Natural killer cell (primary cell): ENCODE measurements at regions not wholly inside any gene's neighbourhood (a gene's known extent, or its start where the extent isn't known, plus 50 kb on each side); places are given as distances from the start of the nearest gene placed in this dataset.

Experiments used
- ATAC-seq, 3 donors: fragments of 150-1000 bp in 2 of 3; fragments of 200-7000 bp in 1 of 3; cut with Tn5 transposase; 1 replicate in 1 of 3; 2 replicates in 2 of 3; pipeline ENCODE4 v1.10.0; 2021; ENCODE audit warnings: mild to moderate bottlenecking in 2 of 3, moderate library complexity in 2 of 3
- DNase-seq, 2 donors: peaks; one replicate each; pipeline versions ENCODE4 v3.0.0 to v3.0.0-alpha.2; 2013 to 2021; ENCODE audit warnings: mixed read lengths in 1 of 2
- H3K27ac ChIP-seq: one replicate; pipeline ENCODE4 v1.5.1; 2013; ENCODE audit warnings: mild to moderate bottlenecking, low read length
- H3K27me3 ChIP-seq: one replicate; pipeline ENCODE4 v1.6.1; 2013; ENCODE audit warnings: low read length; ENCODE audit not compliant: control insufficient read depth, insufficient read depth
- H3K36me3 ChIP-seq: one replicate; pipeline ENCODE4 v1.6.1; 2013; ENCODE audit warnings: low read length; ENCODE audit not compliant: control insufficient read depth, insufficient read depth
- H3K4me1 ChIP-seq: one replicate; pipeline ENCODE4 v1.6.1; 2013; ENCODE audit warnings: low read length; ENCODE audit not compliant: control insufficient read depth, insufficient read depth
- H3K4me3 ChIP-seq: one replicate; pipeline ENCODE4 v1.5.1; 2013; ENCODE audit warnings: low read length
- H3K9me3 ChIP-seq: one replicate; pipeline ENCODE4 v1.6.1; 2013; ENCODE audit warnings: low read length; ENCODE audit not compliant: control insufficient read depth, insufficient read depth
- H3K27ac Mint-ChIP-seq, 2 donors: one replicate each; pipeline ENCODE4 v1.8.0; 2022; ENCODE audit warnings: mild to moderate bottlenecking in 2 of 2, mixed read lengths in 2 of 2, moderate library complexity in 1 of 2
- H3K27me3 Mint-ChIP-seq, 2 donors: one replicate each; pipeline ENCODE4 v1.8.0; 2022; ENCODE audit warnings: low read depth in 2 of 2, mixed read lengths in 2 of 2
- H3K36me3 Mint-ChIP-seq: one replicate; pipeline ENCODE4 v1.8.0; 2022; ENCODE audit warnings: mixed read lengths
- H3K4me1 Mint-ChIP-seq, 2 donors: one replicate each; pipeline ENCODE4 v1.8.0; 2022; ENCODE audit warnings: mixed read lengths in 2 of 2
- H3K4me3 Mint-ChIP-seq: one replicate; pipeline ENCODE4 v1.8.0; 2022; ENCODE audit warnings: mild to moderate bottlenecking, moderate library complexity, mixed read lengths
- H3K9me3 Mint-ChIP-seq, 2 donors: one replicate each; pipeline ENCODE4 v1.8.0; 2022; ENCODE audit warnings: mixed read lengths in 2 of 2
- CTCF ChIP-seq: fragments of 200-600 bp; IDR thresholded peaks from one replicate; pipeline ENCODE4 v1.8.0; 2022; ENCODE audit warnings: antibody characterized with exemption
- WGBS: methylation state at CpG from one replicate; pipeline ENCODE4 v1.1.7; 2013; ENCODE audit warnings: missing lambda C conversion rate; ENCODE audit not compliant: insufficient coverage; 5-methylcytosine and 5-hydroxymethylcytosine counted together
- intact Hi-C: fragments of 100-400 bp; cut with micrococcal nuclease; formaldehyde crosslinking; loops from one replicate; pipeline ENCODE4 v1.14.2; 2022

- DNase-seq (no peak), ATAC-seq (no peak)
- H3K27ac ChIP-seq = no peak overlapping the region
- no peaks in the 10 kb centered on the region for H3K27me3 ChIP-seq
- no peaks in the 10 kb centered on the region for H3K9me3 ChIP-seq
- H3K4me1 ChIP-seq = no peaks in the 10 kb centered on the region
- H3K4me3 ChIP-seq = no peak overlapping the region
- H3K36me3 ChIP-seq = no peaks in the 10 kb centered on the region
- no peaks in the 10 kb centered on the region for H3K36me3 Mint-ChIP-seq
- intact Hi-C loops = no loop called here
- H3K9me3 Mint-ChIP-seq = no peaks in the 10 kb centered on the region
- WGBS = 83% methylated on average over 10 of the region's 10 CpGs
- H3K27ac Mint-ChIP-seq = no peak overlapping the region
- no peak for TF ChIP-seq CTCF
- H3K27me3 Mint-ChIP-seq = peaks cover 5 to 7% of the 10 kb centered on the region in 2 donors
- no peak overlapping the region for H3K4me3 Mint-ChIP-seq
- no peaks in the 10 kb centered on the region for H3K4me1 Mint-ChIP-seq
Observed at GRCh38 chr5:141780240-141780951, 97.8 kb downstream of the PCDH1 start.

- no peak for TF ChIP-seq CTCF
- Mint-ChIP-seq H3K27me3 (peaks cover 5 to 7% of the 10 kb centered on the region in 2 donors), H3K4me1 (no peaks in the 10 kb centered on the region), H3K4me3 (no peak overlapping the region), H3K36me3 (no peaks in the 10 kb centered on the region), H3K9me3 (no peaks in the 10 kb centered on the region), H3K27ac (no peak overlapping the region)
- Histone ChIP-seq H3K27me3 (no peaks in the 10 kb centered on the region), H3K4me1 (no peaks in the 10 kb centered on the region), H3K27ac (no peak overlapping the region), H3K9me3 (no peaks in the 10 kb centered on the region), H3K36me3 (no peaks in the 10 kb centered on the region), H3K4me3 (no peak overlapping the region)
- no peak for DNase-seq
- intact Hi-C loops = no loop called here
- ATAC-seq = no peak
- 15% methylated on average over 5 of the region's 5 CpGs for WGBS
Observed at GRCh38 chr5:141779503-141779973, 97.5 kb upstream of the ARAP3 start.

GRCh38 chr5:141778683-141779082 lies 96.7 kb upstream of the ARAP3 start:
- ATAC-seq (no peak), DNase-seq (no peak)
- no peak overlapping the region for H3K4me3 ChIP-seq
- Mint-ChIP-seq H3K4me3 (no peak overlapping the region), H3K4me1 (no peaks in the 10 kb centered on the region), H3K27ac (no peak overlapping the region), H3K27me3 (peaks cover 5 to 7% of the 10 kb centered on the region in 2 donors), H3K9me3 (no peaks in the 10 kb centered on the region), H3K36me3 (no peaks in the 10 kb centered on the region)
- no peak for TF ChIP-seq CTCF
- no peaks in the 10 kb centered on the region for H3K27me3 ChIP-seq
- no peak overlapping the region for H3K27ac ChIP-seq
- no peaks in the 10 kb centered on the region for H3K36me3 ChIP-seq
- intact Hi-C loops = no loop called here
- H3K4me1 ChIP-seq = no peaks in the 10 kb centered on the region
- no peaks in the 10 kb centered on the region for H3K9me3 ChIP-seq
- 87% methylated on average over 4 of the region's 4 CpGs for WGBS

- Mint-ChIP-seq H3K27ac (no peak overlapping the region), H3K4me1 (no peaks in the 10 kb centered on the region), H3K27me3 (peaks cover 5 to 7% of the 10 kb centered on the region in 2 donors), H3K4me3 (no peak overlapping the region), H3K9me3 (no peaks in the 10 kb centered on the region), H3K36me3 (no peaks in the 10 kb centered on the region)
- Histone ChIP-seq H3K27ac (no peak overlapping the region), H3K9me3 (no peaks in the 10 kb centered on the region), H3K27me3 (no peaks in the 10 kb centered on the region), H3K4me1 (no peaks in the 10 kb centered on the region), H3K4me3 (no peak overlapping the region), H3K36me3 (no peaks in the 10 kb centered on the region)
- intact Hi-C loops = no loop called here
- DNase-seq = no peak
- ATAC-seq = no peak
- whole genome bisulfite sequencing = 71% methylated on average over 11 of the region's 11 CpGs
- no peak for TF ChIP-seq CTCF
Observed at GRCh38 chr5:141778206-141778605, 96.2 kb upstream of the ARAP3 start.
